ENCODE measurements at regions not wholly inside any gene's neighbourhood (a gene's known extent, or its start where the extent isn't known, plus 50 kb on each side); places are given as distances from the start of the nearest gene placed in this dataset.

GRCh38 chr2:9699139-9700108, 68.6 kb upstream of the YWHAQ start:
- DNase-seq = no peak
- H3K27ac ChIP-seq = no peak overlapping the region
- peaks cover 0 to 18% (median 0%) of the 10 kb centered on the region in 9 donors for H3K4me1 ChIP-seq
- no peaks in the 10 kb centered on the region for H3K9me3 ChIP-seq
- no peaks in the 10 kb centered on the region for H3K36me3 ChIP-seq
- WGBS, 2 donors = 84 to 94% methylated on average over 15 of the region's 15 CpGs
- intact Hi-C loops (cut with DNase I) = no loop called here
- no peak for TF ChIP-seq CTCF (IDR thresholded peaks at IDR 0.05)
- ATAC-seq = no peak
- no peak overlapping the region for H3K4me3 ChIP-seq
- H3K27me3 ChIP-seq = no peaks in the 10 kb centered on the region

- Histone ChIP-seq H3K4me1 (peaks cover 0 to 18% (median 0%) of the 10 kb centered on the region in 9 donors), H3K27ac (no peak overlapping the region), H3K36me3 (no peaks in the 10 kb centered on the region), H3K9me3 (no peaks in the 10 kb centered on the region), H3K27me3 (no peaks in the 10 kb centered on the region), H3K4me3 (no peak overlapping the region)
- TF ChIP-seq CTCF (IDR thresholded peaks at IDR 0.05) = no peak
- DNase-seq (no peak), ATAC-seq (no peak)
- WGBS, 2 donors = 65 to 96% methylated on average over 4 of the region's 4 CpGs
- intact Hi-C loops (cut with DNase I) = no loop called here
Measured at GRCh38 chr2:9700109-9700495, 69.3 kb upstream of the YWHAQ start.

- TF ChIP-seq CTCF (IDR thresholded peaks at IDR 0.05) = no peak
- Histone ChIP-seq H3K4me1 (peaks cover 0 to 18% (median 0%) of the 10 kb centered on the region in 9 donors), H3K36me3 (no peaks in the 10 kb centered on the region), H3K4me3 (no peak overlapping the region), H3K27ac (peak overlapping the region in 1 of 10 donors; percentile 17), H3K27me3 (no peaks in the 10 kb centered on the region), H3K9me3 (no peaks in the 10 kb centered on the region)
- intact Hi-C loops (cut with DNase I) = no loop called here
- ATAC-seq = no peak
- WGBS, 2 donors = 84 to 94% methylated on average over 3 of the region's 3 CpGs
- DNase-seq = no peak
Measured at GRCh38 chr2:9702604-9703084, 71.8 kb upstream of the YWHAQ start.

GRCh38 chr2:9703085-9703678, 72.4 kb upstream of the YWHAQ start:
- no peak for TF ChIP-seq CTCF (IDR thresholded peaks at IDR 0.05)
- H3K4me1 ChIP-seq = peaks cover 0 to 18% (median 0%) of the 10 kb centered on the region in 9 donors
- no peaks in the 10 kb centered on the region for H3K9me3 ChIP-seq
- H3K27me3 ChIP-seq = no peaks in the 10 kb centered on the region
- WGBS, 2 donors = 38 to 42% methylated on average over 11 of the region's 11 CpGs
- peak in 1 of 2 donors; percentile 27 for DNase-seq
- no peak overlapping the region for H3K4me3 ChIP-seq
- ATAC-seq = peak; percentile 19 to 72 (median 49)
- peak overlapping the region in 1 of 10 donors; percentile 60 for H3K27ac ChIP-seq
- intact Hi-C loops (cut with DNase I) = no loop called here
- no peaks in the 10 kb centered on the region for H3K36me3 ChIP-seq
